Psoas muscle (tissue), 7 donors: ENCODE measurements at regions not wholly inside any gene's neighbourhood (a gene's known extent, or its start where the extent isn't known, plus 50 kb on each side); places are given as distances from the start of the nearest gene placed in this dataset.

Experiments used
- ATAC-seq, 4 donors: fragments of 200-7000 bp; cut with Tn5 transposase; one replicate each; pipeline ENCODE4 v1.9.1; 2020; ENCODE audit warnings: moderate library complexity in 3 of 4, mild to moderate bottlenecking in 2 of 4
- DNase-seq, 2 donors: peaks; one replicate each; pipeline ENCODE4 v3.0.0-alpha.2; 2020
- H3K27ac ChIP-seq: fragments of 200-600 bp; one replicate; pipeline ENCODE4 v1.8.0; 2022
- H3K27me3 ChIP-seq, 3 donors: fragments of 200-600 bp in 1 of 3; one replicate each; pipeline versions ENCODE4 v1.6.1 to v1.8.0; 2013 to 2022; ENCODE audit warnings: low read length in 2 of 3, mild to moderate bottlenecking in 2 of 3, moderate library complexity in 1 of 3; ENCODE audit not compliant: insufficient read depth in 3 of 3
- H3K36me3 ChIP-seq, 2 donors: fragments of 200-600 bp in 1 of 2; one replicate each; pipeline versions ENCODE4 v1.6.1 to v1.8.0; 2013 to 2022; ENCODE audit warnings: low read depth in 1 of 2, mild to moderate bottlenecking in 1 of 2, moderate library complexity in 1 of 2; ENCODE audit not compliant: insufficient read depth in 1 of 2
- H3K4me1 ChIP-seq: fragments of 200-600 bp; one replicate; pipeline ENCODE4 v1.8.0; 2022
- H3K4me3 ChIP-seq: fragments of 200-600 bp; one replicate; pipeline ENCODE4 v1.8.0; 2022; ENCODE audit warnings: mild to moderate bottlenecking
- H3K9me3 ChIP-seq: fragments of 200-600 bp; one replicate; pipeline ENCODE4 v1.8.0; 2022
- CTCF ChIP-seq: fragments of 200-600 bp; IDR thresholded peaks from one replicate; pipeline ENCODE4 v1.8.0; 2022; ENCODE audit warnings: antibody characterized with exemption
- WGBS, 3 donors: extraction: QIAGEN DNeasy Blood & Tissue Kit; methylation state at CpG; one replicate each; pipeline versions ENCODE4 v1.1.6 to v1.1.7; 2013; 5-methylcytosine and 5-hydroxymethylcytosine counted together
- intact Hi-C, 2 donors: fragments of 100-400 bp; cut with DNase I; formaldehyde crosslinking; loops; one replicate each; pipeline versions ENCODE4 v1.11.0 to v1.14.2; 2022
- donor health status: healthy with polysubstance abuse.
- donor health status: DM: no; HTN: no; CAD: no; lungs with moderate emphysema.
- donor health status: Bipolar disorder and iron deficiency.
- donor health status: healthy.
- donor health status: DM: yes; HTN: yes; CAD: no.
- donor health status: DM: no; HTN: no; CAD: no.
- donor health status: DM: yes; HTN: yes; CAD: no.

DNA sequence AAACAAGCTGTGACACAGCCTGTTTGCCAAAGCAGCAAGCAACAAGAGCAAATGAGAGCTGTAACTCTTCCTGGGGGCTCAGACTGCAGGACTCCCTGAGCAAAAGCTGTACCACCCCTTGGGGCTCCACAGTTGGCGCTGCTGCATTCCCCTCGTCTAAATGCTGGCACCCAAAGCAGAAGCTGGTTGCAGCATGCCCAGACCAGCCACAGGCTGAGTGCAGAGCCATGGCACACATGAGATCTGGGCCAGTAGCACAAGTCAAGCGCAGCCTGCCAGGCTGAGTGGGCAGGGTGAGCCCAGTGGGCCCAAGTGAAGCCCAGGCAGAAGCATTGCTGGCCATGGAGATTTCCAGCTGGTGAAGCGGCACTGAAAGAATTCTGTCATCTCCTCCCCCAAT, 157.3 kb upstream of the GRAMD2B start:
- no peak overlapping the region for H3K27ac ChIP-seq
- no peak for DNase-seq

DNA sequence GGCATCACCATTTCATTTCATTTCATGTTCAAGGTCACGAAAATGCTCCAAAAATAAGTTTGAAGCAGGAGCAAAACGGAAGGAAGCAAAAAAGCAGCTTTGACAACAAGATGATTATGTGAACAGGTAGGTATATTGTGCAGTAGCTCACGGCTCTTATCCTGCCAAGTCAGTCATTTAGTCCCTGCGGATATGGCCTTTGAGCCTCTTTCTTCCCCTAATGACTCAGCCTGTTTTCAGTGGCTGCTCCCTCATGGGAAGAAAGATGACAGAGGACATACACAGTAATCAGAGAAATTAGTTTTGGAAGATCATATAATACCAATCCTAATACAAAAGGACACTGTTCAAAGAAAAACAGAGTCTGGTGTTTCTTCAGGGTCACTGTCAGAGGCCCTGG, 155.8 kb upstream of the GRAMD2B start:
- ATAC-seq = no peak
- intact Hi-C loops = no loop called here
- no peaks in the 10 kb centered on the region for H3K4me1 ChIP-seq
- H3K4me3 ChIP-seq = no peak overlapping the region
- DNase-seq = no peak
- H3K27ac ChIP-seq = no peak overlapping the region
- WGBS, 3 donors = 61 to 70% (median 68%) methylated on average over 4 of the region's 4 CpGs
- H3K27me3 ChIP-seq = peaks cover 0 to 2% (median 0%) of the 10 kb centered on the region in 3 donors
- no peaks in the 10 kb centered on the region for H3K9me3 ChIP-seq
- H3K36me3 ChIP-seq = no peaks in the 10 kb centered on the region
- TF ChIP-seq CTCF = no peak

More for the DNA sequence above, 157.3 kb upstream of the GRAMD2B start:
- 44 to 58% (median 52%) methylated on average over 4 of the region's 4 CpGs for WGBS, 3 donors
- ATAC-seq = no peak
- no peak for TF ChIP-seq CTCF
- Histone ChIP-seq H3K9me3 (no peaks in the 10 kb centered on the region), H3K27me3 (peaks cover 0 to 2% (median 0%) of the 10 kb centered on the region in 3 donors), H3K36me3 (no peaks in the 10 kb centered on the region), H3K4me3 (no peak overlapping the region), H3K4me1 (no peaks in the 10 kb centered on the region)
- intact Hi-C loops = no loop called here

DNA sequence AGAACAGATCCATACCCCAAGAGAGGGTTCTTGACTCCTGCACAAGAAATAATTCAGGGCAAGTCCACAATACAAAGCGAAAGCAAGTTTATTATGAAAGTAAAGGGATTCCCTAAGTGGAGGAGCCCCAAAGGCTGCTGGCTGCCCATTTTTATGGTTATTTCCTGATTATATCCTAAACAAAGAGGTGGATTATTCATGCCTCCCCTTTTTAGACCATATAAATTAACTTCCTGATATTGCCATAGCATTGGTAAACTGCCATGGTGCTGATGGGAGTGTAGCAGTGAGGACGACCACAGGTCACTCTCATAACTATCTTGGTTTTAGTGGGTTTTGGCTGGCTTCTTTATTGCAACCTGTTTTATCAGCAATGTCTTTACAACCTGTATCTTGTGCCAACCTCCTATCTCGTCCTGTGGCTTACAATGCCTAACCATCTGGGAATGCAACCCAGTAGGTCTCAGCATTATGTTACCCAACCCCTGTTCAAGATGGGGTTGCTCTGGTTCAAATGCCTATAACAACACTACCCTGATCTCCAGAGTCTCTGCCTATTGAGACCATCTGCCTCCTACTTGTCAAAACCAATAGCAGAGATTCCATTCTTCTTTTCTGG, 154.4 kb upstream of the GRAMD2B start:
- no peak for TF ChIP-seq CTCF
- no peaks in the 10 kb centered on the region for H3K9me3 ChIP-seq
- no peak overlapping the region for H3K27ac ChIP-seq
- peaks cover 0 to 2% (median 0%) of the 10 kb centered on the region in 3 donors for H3K27me3 ChIP-seq
- intact Hi-C loops = no loop called here
- no peak for ATAC-seq
- no peaks in the 10 kb centered on the region for H3K4me1 ChIP-seq
- no peak for DNase-seq
- WGBS, 3 donors = 74 to 82% (median 75%) methylated on average over 3 of the region's 3 CpGs
- no peaks in the 10 kb centered on the region for H3K36me3 ChIP-seq
- H3K4me3 ChIP-seq = no peak overlapping the region

DNA sequence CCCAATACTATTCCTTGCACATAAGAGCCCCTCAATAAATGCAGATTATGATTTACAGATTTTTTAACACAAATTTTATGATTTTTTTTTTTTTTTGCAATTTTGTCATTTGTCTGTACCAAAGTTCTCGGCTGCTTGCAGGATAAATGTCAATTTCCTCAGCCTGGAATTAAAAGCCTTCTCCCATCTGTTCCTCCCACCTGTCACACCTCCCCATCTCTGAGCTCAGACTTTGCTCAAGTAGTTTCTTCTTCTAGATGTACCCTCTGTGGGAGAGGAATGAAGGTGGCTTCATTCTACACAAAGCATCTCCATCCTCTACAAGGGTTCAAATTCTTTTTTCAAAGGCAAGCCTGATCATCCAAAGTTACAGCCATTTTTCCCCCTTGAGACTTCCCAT, 153.7 kb upstream of the GRAMD2B start:
- H3K4me1 ChIP-seq = no peaks in the 10 kb centered on the region

More for the DNA sequence above, 153.7 kb upstream of the GRAMD2B start:
- no peak for ATAC-seq
- Histone ChIP-seq H3K4me3 (no peak overlapping the region), H3K27me3 (peaks cover 0 to 2% (median 0%) of the 10 kb centered on the region in 3 donors), H3K36me3 (no peaks in the 10 kb centered on the region), H3K27ac (no peak overlapping the region), H3K9me3 (no peaks in the 10 kb centered on the region)
- no peak for DNase-seq
- intact Hi-C loops = no loop called here
- TF ChIP-seq CTCF = no peak
- 85 to 88% (median 86%) methylated on average over 1 of the region's 1 CpG for WGBS, 3 donors
